ENCODE measurements at regions not wholly inside any gene's neighbourhood (a gene's known extent, or its start where the extent isn't known, plus 50 kb on each side); places are given as distances from the start of the nearest gene placed in this dataset.

DNA sequence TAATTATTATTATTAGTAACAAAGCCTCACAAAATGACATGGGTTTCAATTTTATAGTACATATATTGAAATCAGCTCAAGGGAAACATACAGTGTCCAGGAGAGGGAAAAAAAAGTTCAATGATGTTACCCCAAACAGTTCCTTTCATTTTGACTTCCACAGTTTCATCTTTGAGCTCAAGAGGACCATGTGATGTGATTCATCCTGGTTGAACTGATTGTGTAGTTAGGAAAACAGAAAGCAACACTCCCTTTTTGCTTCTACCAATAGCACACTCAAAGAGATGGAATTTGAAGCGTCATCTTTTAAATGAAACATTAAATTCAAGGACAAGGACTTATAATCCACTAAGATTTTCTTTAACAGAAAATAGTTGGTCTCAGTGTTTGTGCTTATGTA lies 461.0 kb downstream of the FOXG1 start:
- TF ChIP-seq POLR2A (IDR thresholded peaks at IDR 0.05; ENCODE audit: low read length) (no peak), GATA1 (IDR thresholded peaks at IDR 0.05; ENCODE audit: low read depth, low read length) (no peak)
